Gastroesophageal sphincter (tissue), 4 donors: ENCODE measurements at regions not wholly inside any gene's neighbourhood (a gene's known extent, or its start where the extent isn't known, plus 50 kb on each side); places are given as distances from the start of the nearest gene placed in this dataset.

ENCODE experiments used
- ATAC-seq: fragments of 150-250 bp; one replicate; pipeline ENCODE4 v1.9.1; 2016; ENCODE audit warnings: mild to moderate bottlenecking, moderate library complexity
- H3K27ac ChIP-seq, 4 donors: fragments of 200-600 bp; sonication (generic) in 3 of 4; 1 replicate in 3 of 4; 2 replicates in 1 of 4; pipeline ENCODE4 v1.5.1; 2016 to 2019
- H3K27me3 ChIP-seq: fragments of 200-600 bp; sonication (generic); one replicate; pipeline ENCODE4 v1.5.1; 2019
- H3K36me3 ChIP-seq, 2 donors: fragments of 200-600 bp; sonication (generic); one replicate each; pipeline ENCODE4 v1.5.1; 2019; ENCODE audit warnings: control low read depth in 1 of 2
- H3K4me1 ChIP-seq, 3 donors: fragments of 200-600 bp; sonication (generic); 1 replicate in 2 of 3; 2 replicates in 1 of 3; pipeline ENCODE4 v1.5.1; 2016 to 2019; ENCODE audit warnings: control low read depth in 2 of 3
- H3K4me3 ChIP-seq, 2 donors: fragments of 200-600 bp; sonication (generic); one replicate each; pipeline ENCODE4 v1.5.1; 2019; ENCODE audit warnings: mild to moderate bottlenecking in 1 of 2, moderate library complexity in 1 of 2
- H3K9me3 ChIP-seq, 3 donors: fragments of 200-600 bp; sonication (generic); one replicate each; pipeline ENCODE4 v1.5.1; 2017 to 2019; ENCODE audit warnings: control low read depth in 2 of 3
- EP300 ChIP-seq: sonication (generic); formaldehyde crosslinking; IDR thresholded peaks from one replicate; pipeline ENCODE4 v1.6.1; 2017; ENCODE audit warnings: antibody characterized with exemption, mild to moderate bottlenecking
- POLR2A ChIP-seq, 2 donors: fragments of 450-650 bp; IDR thresholded peaks; one replicate each; pipeline ENCODE4 v1.6.1; 2017; ENCODE audit warnings: antibody characterized with exemption in 2 of 2, mild to moderate bottlenecking in 2 of 2, moderate library complexity in 1 of 2
- POLR2AphosphoS5 ChIP-seq: sonication (generic); formaldehyde crosslinking; IDR thresholded peaks from one replicate; pipeline ENCODE4 v1.6.1; 2017; ENCODE audit warnings: antibody characterized with exemption
- WGBS, 2 donors: methylation state at CpG; one replicate each; pipeline ENCODE4 v1.1.5; 2018; ENCODE audit warnings: low coverage in 1 of 2; 5-methylcytosine and 5-hydroxymethylcytosine counted together
- TF ChIP-seq, protein P1 (sequence below), 4 experiments: fragments of 200-600 bp in 2 of 4; fragments of 450-650 bp in 2 of 4; sonication (generic) in 1 of 4; IDR thresholded peaks; one replicate each; pipeline ENCODE4 v1.5.1; 2017 to 2019; ENCODE audit warnings: antibody characterized with exemption in 4 of 4, mild to moderate bottlenecking in 2 of 4, moderate library complexity in 2 of 4

DNA sequence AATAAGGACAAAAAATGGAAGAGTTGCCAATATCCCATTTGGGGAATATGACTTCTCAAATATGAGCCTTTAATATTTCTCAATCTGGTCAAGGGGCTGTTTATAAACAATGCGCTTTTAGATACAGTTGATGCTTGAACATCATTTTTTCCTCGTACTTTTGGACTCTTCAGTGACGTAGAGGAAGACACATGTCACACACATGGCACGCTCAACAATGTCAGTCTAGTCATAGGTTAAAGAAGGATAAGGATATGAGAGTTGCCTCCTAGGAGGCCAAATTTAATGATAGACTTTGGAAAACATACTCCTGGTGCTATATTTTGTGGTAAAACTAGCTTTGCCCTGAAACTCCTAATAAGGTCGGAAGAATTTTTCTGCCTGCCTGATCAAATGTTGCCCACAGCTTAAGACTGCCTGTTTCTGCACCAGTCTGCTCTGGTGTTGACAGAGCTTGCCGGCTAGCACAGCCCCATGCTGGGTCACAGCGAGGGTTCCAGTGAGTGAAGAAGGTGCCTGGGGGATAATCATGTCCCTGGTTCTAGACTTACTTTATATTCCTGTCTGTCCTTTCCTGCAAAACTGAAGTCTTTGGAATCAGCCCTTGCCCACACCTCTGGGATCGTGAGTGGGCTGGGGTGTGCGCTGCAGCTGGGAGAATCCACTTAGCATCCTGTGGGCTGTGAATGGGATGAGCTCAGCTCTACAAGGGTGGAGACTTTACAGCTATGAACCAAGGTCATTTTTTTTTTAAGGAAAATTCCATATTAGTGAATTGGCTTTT, 230.8 kb upstream of the IRX4 start:
- H3K9me3 ChIP-seq: peaks cover 0 to 5% (median 0%) of the 10 kb centered on the region in 3 donors
- TF ChIP-seq, protein P1, sequence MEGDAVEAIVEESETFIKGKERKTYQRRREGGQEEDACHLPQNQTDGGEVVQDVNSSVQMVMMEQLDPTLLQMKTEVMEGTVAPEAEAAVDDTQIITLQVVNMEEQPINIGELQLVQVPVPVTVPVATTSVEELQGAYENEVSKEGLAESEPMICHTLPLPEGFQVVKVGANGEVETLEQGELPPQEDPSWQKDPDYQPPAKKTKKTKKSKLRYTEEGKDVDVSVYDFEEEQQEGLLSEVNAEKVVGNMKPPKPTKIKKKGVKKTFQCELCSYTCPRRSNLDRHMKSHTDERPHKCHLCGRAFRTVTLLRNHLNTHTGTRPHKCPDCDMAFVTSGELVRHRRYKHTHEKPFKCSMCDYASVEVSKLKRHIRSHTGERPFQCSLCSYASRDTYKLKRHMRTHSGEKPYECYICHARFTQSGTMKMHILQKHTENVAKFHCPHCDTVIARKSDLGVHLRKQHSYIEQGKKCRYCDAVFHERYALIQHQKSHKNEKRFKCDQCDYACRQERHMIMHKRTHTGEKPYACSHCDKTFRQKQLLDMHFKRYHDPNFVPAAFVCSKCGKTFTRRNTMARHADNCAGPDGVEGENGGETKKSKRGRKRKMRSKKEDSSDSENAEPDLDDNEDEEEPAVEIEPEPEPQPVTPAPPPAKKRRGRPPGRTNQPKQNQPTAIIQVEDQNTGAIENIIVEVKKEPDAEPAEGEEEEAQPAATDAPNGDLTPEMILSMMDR (IDR thresholded peaks at IDR 0.05): no peak
- no peak for TF ChIP-seq POLR2AphosphoS5
- no peak for TF ChIP-seq EP300
- no peak for TF ChIP-seq POLR2A (IDR thresholded peaks at IDR 0.05)
- no peaks in the 10 kb centered on the region for H3K4me1 ChIP-seq
- no peak overlapping the region for H3K4me3 ChIP-seq
- H3K27me3 ChIP-seq: no peaks in the 10 kb centered on the region
- no peak overlapping the region for H3K27ac ChIP-seq
- H3K36me3 ChIP-seq: no peaks in the 10 kb centered on the region
- no peak for ATAC-seq
- 74 to 78% methylated on average over 6 to 7 of the region's 9 CpGs for WGBS, 2 donors

DNA sequence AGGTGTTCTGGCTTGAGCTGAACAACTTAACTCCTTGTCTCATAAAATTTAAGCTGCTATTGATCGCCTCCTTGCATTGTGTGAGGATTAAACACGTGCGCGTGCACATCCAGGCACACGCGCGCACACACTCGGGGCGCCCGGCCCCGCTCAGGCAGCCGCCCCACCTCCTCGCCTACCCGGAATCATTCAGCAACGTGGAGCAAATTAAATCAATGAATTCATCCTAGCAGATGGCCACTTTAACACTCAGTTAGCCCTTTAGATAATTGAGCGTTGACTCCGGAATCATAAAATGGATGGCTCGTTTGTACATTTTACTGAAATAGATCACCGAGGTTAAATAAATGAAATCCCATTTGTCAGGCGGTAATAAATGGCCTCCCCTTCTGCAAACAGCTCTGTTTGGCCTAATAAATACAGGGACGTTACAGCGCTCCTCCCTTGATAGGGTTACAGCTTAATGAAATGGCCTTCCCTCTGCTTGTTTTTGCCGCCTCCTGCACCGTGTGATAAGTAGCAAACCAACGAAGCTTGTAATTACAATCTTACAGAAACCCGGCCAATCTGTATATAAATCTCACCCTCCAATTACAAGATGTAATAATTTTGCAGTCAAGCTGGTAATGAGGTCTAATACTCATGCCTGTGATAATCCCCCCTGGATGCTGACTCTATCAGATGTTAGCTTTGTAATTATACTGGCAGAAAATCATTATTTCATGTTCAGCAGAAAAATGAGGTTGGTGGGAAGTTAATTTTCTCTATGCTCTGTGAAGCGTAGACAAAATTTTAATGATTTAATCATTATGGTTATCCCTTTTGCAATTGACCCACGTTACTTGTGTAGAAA, 229.7 kb upstream of the IRX4 start:
- Histone ChIP-seq H3K9me3 (peaks cover 0 to 7% (median 0%) of the 10 kb centered on the region in 3 donors), H3K27me3 (no peaks in the 10 kb centered on the region), H3K4me3 (no peak overlapping the region), H3K4me1 (no peaks in the 10 kb centered on the region), H3K27ac (no peak overlapping the region), H3K36me3 (no peaks in the 10 kb centered on the region)
- TF ChIP-seq POLR2A (IDR thresholded peaks at IDR 0.05): no peak
- TF ChIP-seq POLR2AphosphoS5: no peak
- TF ChIP-seq, protein P1 (IDR thresholded peaks at IDR 0.05): no peak
- TF ChIP-seq EP300: no peak
- ATAC-seq: no peak
- 63 to 65% methylated on average over 11 to 21 of the region's 28 CpGs for WGBS, 2 donors

DNA sequence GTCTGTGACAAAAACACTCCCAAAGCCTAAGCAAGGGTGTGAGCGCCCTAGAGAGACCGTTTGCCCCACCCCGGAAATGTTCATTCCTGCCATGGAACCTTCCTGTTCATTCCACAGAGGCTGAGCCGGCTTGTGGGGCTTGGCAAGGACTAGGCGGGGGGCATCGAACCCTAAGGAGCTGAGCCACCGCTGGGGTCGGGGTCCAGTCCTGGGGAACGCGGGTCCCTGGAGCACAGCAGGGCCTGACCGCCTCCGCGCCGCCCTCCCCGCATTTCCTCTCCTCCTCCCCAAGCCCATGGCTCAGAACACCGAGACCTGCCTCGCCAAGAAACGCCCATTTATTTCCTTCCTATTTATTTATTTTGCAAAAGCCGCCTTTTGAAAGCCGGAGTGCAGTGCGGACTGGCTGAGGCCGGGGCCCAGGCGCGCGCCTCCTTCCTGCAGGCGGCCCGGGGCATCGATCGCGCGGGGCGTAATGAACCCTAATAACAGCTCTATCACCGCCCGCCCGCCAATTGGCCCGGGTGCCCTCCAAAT, 228.9 kb upstream of the IRX4 start:
- TF ChIP-seq, protein P1 (IDR thresholded peaks at IDR 0.05): no peak
- TF ChIP-seq POLR2A (IDR thresholded peaks at IDR 0.05) (no peak), POLR2AphosphoS5 (no peak), EP300 (no peak)
- peaks cover 0 to 12% (median 0%) of the 10 kb centered on the region in 3 donors for H3K9me3 ChIP-seq
- H3K4me3 ChIP-seq: no peak overlapping the region
- no peak overlapping the region for H3K27ac ChIP-seq
- H3K4me1 ChIP-seq: no peaks in the 10 kb centered on the region
- no peak for ATAC-seq
- H3K27me3 ChIP-seq: no peaks in the 10 kb centered on the region
- no peaks in the 10 kb centered on the region for H3K36me3 ChIP-seq
- WGBS, 2 donors: 82 to 89% methylated on average over 20 to 25 of the region's 36 CpGs

DNA sequence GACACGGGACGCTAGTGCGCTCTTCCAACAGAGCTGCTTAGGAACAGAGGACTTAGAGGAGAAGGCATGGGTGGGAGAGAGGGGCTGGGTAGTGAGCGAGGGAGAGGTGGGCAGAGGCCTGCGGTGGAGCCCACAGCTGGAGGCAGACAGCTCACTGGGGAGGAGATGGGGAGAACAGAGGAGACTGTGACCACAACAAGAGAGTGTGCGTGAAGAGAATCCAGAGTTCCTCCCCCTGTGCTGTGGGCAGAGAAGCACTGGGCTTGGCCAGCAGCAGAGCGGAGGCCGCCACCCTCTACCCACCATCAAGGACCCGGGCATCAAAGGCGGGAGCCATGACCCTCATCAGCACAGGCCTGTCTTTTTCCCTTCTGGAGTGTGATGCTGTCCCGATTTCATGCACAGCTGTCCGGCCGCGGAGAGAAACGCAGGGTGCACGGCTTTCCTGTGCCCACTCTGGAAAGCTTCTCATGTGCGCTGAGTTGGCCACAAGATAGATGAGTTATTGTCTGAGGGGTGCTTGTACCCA, 228.3 kb upstream of the IRX4 start:
- Histone ChIP-seq H3K27ac (no peak overlapping the region), H3K27me3 (no peaks in the 10 kb centered on the region), H3K4me3 (no peak overlapping the region), H3K9me3 (peaks cover 0 to 18% (median 0%) of the 10 kb centered on the region in 3 donors), H3K4me1 (no peaks in the 10 kb centered on the region), H3K36me3 (no peaks in the 10 kb centered on the region)
- TF ChIP-seq POLR2AphosphoS5: no peak
- no peak for TF ChIP-seq EP300
- TF ChIP-seq, protein P1 (IDR thresholded peaks at IDR 0.05): no peak
- TF ChIP-seq POLR2A (IDR thresholded peaks at IDR 0.05): no peak
- ATAC-seq: no peak
- 81 to 82% methylated on average over 6 of the region's 17 CpGs for WGBS, 2 donors
